ENCODE measurements at regions not wholly inside any gene's neighbourhood (a gene's known extent, or its start where the extent isn't known, plus 50 kb on each side); places are given as distances from the start of the nearest gene placed in this dataset.

DNA sequence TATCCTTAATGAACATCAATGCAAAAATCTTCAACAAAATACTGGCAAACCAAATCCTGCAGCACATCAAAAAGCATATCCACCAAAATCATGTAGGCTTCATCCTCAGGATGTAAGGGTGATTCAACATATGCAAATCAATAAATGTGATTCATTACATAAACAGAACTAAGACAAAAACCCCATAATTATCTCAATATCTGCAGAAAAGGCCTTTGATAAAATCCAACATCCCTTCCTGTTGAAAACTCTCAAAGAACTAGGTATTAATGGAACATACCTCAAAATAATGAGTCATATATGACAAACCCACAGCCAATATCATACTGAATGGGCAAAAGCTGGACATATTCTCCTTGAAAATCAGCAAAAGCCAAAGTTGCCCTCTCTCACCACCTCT, 54.6 kb upstream of the DEPDC1 start:
- no peak for DNase-seq (ENCODE audit: low spot score)

DNA sequence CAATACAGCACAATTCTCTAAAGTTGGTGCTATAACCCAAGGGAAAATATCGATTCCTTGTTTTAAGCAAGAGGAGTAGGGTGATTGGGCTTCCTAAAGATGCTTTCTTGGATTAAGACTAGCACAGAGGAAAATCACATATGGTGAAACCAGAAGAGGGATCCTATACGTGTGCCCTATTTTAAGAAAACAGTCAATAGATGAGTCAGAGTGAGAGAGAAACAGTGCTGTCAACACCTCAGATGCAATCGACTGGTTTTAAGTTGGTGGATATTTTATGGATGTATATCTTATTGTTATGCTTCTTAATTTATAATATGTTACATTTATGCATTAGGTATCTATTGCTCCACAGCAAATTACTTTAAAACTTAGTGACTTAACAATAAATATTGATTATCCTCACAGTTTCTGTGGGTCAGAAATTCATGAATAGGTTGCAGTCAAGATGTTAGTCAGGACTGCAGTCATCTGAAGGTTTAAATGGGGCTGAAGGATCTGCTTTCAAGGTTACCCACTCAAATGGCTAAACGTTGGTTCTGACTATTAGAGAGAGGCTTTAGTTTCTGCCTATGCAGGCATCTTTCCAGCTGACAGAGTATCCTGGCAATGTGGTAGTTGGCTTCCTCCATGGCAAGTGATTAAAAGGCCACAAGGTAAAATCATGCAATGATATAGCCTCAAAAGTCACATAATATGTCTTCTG, 61.6 kb upstream of the DEPDC1 start:
- DNase-seq (ENCODE audit: low spot score) = no peak

DNA sequence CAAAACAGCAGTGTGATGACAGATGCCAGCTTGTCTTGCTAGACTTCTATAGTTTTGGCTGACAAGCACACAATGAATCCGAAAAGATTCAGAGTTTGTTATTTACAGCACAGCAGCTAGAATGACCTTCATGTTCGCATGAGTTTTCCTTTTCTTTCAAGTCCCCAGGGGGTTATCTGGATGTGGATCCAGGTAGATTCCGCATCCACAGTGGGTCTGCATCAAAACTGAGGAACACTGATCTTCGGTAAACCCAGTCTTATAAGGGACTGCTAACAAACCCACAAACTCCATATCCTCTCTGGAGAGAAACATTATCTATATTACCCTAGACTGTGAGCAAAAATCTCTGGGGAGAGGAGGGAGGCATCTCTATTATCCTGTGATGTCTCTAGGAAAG, 69.0 kb upstream of the DEPDC1 start:
- DNase-seq (ENCODE audit: low spot score) = no peak

DNA sequence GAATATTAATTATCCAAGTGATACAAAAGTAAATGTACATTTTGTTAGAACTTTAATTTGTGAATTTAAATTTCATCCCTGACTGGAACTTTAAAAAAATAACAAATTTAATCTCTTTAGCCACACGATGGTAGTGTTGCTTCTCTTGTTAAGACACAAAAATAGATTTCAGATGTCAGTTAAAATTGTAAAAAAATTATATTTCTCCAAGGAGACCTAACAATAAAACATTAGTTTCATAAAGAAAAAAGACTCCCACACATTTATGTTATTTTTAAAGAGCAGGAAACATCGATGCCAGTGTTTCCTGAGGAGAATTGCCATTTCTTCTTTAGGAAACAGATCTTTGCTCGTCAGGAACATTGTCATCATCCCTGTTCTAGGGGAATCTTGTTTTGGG, 74.0 kb upstream of the DEPDC1 start:
- DNase-seq (ENCODE audit: low spot score) = no peak

DNA sequence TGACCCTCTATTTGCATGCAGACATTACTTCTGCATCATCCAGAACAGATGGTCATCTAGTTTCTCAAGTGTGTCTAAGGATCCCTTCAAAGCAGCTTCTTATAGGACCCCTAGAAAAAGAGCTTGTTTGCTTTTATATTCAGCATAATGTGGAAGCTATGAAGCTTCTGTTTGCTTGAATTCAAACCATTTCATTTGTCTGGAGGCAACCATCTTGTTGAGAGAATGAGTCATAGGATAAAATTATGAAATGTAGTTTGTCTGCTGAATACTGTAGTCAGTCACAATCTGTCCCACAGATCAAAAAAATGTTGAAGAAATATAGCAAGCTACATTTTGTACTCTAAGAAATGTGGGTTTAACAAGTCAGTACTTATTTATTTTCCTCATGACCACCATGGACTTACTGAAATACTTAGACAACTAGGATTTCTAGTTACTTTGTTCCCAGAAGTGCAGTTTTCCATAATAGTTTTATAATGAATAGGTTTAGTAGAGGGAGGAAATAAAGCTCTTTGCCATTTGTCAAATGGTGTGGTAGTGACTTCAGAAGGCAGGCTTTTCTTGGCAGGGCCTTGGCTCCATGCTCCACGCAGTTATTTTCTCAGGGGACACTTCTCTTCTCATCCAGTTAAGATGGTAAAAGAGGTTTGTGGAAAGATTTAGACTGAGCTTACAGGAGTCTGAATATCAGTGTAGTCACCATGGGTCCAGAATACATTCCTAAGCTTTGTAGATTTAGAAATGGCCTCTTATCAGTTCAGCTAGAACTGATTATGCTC, 74.8 kb upstream of the DEPDC1 start:
- no peak for DNase-seq (ENCODE audit: low spot score)

DNA sequence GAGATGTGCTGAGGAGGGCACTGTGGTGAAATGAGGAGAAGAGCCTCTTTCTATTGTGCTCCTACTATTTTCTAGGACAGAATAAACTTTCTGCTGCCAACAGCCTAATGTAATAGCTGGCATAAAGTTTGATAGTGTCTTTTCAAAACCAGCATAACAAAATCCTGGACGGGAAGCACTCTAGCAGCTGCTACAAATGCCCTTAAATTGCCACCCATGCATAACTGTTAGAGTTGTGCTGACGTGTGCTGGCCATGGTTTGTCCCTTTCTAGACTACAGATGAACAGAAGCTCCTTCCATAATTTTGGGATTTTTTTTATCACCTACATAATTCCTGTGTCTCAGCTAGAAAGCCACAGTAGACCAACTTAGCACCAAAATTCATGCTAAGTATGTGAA, 88.5 kb upstream of the DEPDC1 start:
- DNase-seq (ENCODE audit: low spot score) = no peak

DNA sequence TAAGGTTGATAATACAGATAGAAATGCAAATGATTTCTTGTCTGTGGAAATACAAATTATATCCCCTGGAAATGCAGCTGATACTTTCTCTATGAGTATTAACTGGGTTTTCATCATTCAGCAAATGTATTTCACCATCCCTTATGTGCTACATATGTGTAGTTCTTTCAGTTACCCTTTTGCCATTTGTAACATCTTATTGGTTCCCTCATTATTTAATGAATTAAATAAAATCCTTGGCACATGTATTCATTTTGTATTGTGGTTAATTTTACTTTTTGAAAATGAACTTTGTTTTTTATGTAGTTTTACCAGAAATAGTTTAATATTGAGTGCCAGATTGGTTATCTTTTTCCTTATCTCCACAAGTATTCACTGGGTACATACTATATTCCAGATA, 89.9 kb upstream of the DEPDC1 start:
- DNase-seq (ENCODE audit: low spot score) = no peak

DNA sequence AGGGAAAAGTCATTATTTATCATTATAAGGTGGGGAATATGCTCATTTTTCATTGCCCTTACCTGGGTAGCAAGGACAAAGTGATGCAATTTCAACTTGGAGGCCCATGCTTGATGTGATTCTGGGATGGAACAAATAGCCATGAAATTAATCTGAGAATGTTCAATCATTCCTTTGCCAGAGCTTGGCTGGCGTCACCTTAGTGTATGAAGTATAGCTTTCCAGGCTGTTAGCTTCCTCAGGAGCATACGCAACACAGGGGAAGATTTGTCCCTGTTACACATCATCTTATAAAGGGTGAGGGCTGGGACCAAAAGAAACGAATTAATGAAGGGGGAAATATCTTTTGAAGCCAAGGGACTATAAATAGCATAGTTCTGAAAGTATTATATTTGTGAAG, 91.4 kb upstream of the DEPDC1 start:
- DNase-seq (ENCODE audit: low spot score) = no peak

DNA sequence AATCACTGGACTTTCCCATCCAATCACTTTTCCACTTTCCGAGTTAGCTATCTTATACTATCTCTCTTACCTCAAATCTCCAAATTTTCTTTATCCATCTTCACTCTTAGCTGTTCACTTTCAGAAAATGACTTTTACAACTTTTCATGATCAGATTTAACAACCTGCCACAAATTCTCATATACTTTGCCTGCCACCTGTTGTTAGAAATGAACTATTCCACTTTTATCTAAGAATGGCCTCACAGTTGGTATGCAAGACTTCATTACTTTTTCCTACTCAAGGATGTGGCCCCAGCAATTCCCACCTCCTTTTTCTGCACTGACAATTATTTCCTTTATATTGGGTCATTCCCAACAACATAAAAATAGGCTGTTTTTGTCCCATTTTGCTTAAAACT, 93.6 kb upstream of the DEPDC1 start:
- no peak for DNase-seq (ENCODE audit: low spot score)

DNA sequence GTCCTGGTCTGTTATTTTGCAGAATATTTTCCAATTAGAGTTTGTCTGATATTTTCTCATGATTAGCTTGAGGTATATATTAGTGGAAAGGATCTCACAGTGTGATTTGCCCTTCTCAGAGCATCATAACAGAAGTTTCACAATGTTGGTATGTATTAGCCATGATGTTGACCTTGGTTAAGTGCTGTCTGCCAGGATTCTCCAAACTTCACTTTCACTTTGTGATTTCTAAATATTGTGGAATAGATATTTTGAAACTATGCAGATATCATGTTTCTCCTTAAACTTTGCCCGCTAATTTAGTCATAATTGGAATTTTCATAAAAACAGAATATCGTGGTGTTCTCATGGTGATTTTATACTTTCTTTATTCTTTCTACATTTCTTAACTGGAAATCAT, 98.0 kb upstream of the DEPDC1 start:
- no peak for DNase-seq (ENCODE audit: low spot score)

DNA sequence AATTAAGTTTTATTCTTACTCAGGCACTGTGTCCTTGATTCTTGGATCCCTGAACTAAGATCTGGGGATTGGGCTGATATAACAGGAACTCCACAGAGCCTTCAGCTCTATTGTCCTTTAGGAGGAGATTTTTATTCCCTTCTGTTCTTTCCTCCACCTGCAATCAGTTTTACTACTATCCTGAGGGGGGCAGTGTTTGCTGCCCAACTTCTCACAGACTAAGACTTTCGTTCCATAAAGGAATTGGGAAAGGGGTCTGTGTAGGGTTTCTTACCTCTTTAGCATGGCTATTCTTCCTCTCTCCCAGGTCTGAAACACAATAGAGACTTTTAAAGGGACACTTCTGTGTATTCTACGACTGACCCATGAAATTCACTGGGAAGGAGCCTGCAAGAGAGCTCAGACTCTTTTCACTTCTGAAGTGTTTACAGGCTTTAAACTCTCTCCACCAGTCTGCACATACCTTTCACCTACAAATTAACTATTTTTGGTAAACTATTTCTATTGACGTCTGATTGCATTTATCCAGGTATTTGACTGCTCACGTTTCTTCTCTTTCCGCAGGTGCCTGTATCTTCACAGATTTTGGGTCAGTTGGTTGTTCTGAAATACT, 103.3 kb upstream of the DEPDC1 start:
- no peak for DNase-seq (ENCODE audit: low spot score)

DNA sequence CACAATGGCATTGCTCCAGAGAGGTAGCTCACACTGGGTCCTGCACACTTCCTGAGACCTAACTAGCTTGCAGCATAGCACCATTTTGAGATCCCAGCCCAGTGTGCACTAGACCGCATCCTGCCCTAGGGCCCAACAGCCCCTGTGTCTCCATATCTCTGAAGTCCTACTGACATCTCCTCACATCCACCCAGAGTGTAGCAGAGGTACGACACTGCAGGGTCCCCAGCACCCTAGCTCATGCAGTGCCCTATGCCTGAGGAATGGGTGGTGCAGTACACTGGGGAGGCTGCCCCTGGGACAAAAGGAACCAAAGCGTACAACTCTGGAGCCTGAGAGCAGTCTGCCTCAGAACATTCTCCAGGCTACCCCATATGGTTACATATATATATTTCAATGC, 111.4 kb upstream of the DEPDC1 start:
- DNase-seq (ENCODE audit: low spot score) = no peak

DNA sequence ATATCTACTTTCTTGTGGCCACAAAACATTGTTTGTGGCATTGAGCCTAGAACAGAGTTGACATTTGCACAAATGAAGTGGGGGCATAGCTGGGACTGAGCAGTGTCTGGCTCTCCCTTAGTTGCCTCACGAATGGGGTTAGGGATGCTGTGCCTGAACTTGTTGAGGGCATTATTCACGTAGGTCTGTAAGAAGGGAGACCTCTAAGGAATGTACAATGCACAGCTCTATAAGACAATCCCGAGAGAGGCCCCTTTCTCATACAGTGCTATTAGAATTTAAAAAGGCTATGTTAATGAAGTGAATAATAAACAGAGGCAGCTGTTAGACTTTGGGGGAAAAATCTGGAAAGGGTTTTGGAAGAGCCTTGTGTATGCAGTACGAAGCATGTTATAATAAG, 118.4 kb upstream of the DEPDC1 start:
- no peak for DNase-seq (ENCODE audit: low spot score)

DNA sequence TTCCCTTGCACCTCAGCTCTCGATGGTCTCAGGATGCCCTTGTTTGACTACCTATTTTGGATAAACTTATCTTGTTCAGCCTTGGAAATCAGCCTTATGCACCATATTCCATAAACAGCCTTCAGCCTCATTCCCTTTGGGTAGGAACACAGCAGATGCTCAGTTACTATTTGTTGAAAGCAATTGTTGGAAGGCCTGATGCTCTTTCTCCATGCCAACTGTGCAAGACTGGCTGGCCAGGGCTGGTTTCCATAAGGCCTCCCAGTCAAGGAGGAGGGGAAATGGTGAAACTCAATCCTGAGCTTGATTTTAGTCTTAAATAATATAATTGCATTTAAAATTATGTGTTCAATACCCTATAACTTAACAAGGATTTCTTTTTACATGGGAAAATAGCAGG, 121.1 kb upstream of the DEPDC1 start:
- DNase-seq (ENCODE audit: low spot score) = no peak

DNA sequence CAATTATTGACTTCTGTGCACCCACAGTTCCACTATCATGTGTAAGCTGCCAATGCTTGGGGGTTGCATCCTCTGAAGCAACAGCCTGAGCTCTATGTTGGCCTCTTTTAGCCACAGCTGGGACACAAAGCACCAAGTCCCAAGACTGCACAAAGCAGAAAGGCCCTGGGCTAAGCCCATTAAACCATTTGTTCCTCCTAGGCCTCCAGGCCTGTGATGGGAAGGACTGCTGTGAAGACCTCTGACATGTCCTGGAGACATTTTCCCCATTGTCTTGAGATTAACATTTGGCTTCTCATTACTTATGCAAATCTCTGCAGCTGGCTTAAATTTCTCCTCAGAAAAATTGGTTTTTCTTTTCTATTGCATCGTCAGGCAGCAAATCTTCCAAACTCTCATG, 123.7 kb upstream of the DEPDC1 start:
- DNase-seq (ENCODE audit: low spot score) = no peak

DNA sequence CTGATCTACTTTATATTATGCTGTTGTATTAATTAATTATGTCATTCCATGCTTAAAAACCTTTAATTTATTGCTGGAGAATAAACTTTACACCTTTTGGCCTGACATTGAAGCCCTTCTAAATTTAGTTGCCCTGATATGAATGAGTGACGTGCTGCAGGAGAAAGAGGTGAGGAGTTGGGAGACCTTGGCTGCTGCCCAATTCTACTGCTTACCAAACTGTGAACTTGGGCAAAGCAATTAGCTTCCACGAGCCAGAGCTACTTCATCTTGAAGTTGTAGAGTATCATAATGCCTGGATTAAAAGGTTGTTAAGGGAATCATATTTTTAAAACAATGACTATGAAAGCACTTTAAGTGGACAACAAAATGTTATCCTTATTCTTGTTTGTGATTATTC, 126.8 kb upstream of the DEPDC1 start:
- DNase-seq (ENCODE audit: low spot score) = no peak

DNA sequence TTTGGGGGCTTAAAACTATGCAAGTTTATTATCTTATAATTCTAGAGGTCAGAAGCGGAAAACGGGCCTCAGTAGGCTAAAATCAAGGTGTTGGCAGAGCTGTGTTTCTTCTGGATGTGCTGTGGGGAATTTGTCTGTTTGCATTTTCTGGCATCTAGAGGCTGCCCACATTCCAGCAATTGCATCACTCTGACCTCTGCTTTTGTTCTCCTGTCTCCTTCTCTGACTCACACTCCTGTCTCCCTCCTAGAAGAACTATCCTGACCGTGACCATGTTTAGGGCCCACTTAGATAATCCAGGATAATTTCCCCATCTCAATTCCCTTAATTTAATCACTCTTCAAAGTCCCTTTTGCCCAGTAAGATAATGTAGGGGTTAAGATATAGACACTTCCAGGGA, 127.4 kb upstream of the DEPDC1 start:
- no peak for DNase-seq (ENCODE audit: low spot score)

DNA sequence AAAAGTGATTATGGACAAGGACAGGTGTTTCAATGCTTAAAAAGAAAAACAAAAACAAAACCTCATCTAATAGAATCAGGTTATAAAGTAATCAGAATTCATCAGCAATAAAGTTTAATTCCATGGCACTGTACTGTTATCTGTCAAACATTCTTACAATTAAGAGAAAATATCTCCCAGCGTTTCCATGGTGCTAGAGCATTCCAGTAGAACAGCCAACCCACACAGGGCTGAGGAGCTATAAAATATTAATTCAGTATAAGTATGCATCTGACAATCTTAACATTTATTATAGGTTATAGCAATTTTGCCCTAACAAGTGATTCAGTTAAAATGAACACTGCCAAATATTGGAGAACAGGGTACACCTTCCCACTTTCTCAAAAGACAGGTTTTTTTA, 128.7 kb upstream of the DEPDC1 start:
- DNase-seq (ENCODE audit: low spot score) = no peak

DNA sequence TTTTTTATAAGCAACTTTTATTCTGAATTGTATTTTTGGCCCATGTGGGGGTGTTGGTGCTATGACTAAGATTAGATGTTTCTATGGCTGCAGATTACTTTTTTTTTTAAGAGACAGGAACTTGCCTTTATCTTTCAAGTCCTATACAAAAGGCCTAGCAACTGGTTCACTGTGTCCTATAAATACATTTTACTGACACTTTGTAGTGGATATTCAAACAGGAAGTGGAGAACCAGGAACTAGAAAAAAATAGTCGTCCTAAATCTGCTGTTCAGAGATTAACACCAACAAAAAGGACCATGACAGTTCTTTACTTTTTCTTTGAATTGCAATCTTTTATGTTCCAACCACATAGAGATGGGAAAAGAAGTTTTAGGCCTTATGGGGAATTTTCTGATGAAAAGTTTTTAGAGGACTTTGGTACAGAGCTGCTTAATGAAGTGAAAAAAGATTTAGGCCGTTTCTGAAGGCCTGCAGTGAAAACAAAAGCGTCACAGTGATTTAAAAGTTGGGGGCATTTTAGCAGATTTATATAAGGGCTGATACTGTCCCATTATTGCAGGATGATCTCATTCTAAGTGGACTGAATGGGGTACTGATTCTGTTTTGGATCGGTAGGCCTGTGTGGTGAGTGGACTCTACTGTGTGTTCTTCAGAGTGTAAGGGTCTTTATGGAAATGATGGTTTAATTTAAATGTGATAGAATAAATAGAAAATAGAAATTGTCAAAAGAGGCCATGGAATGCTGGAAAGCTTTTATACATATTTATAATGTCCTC, 136.4 kb upstream of the DEPDC1 start:
- no peak for DNase-seq (ENCODE audit: low spot score)

DNA sequence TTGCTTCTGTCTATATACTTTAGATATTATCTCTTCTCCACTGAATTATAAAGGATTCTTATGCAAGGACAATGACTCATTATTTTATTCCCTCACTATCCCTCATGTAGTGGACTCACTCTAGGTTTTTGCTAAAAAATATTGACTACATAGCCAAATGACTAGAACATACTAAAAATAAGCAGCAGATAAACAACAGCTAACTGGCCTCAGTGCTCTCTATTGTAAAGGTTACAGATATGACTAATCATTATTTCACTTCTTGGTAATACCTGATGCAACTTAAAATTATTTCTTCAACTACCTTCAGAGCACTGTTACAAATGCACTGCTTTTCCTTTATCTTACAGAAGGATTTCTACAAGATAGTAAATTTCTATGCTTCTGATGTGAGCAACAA, 147.6 kb upstream of the DEPDC1 start:
- DNase-seq (ENCODE audit: low spot score) = no peak

DNA sequence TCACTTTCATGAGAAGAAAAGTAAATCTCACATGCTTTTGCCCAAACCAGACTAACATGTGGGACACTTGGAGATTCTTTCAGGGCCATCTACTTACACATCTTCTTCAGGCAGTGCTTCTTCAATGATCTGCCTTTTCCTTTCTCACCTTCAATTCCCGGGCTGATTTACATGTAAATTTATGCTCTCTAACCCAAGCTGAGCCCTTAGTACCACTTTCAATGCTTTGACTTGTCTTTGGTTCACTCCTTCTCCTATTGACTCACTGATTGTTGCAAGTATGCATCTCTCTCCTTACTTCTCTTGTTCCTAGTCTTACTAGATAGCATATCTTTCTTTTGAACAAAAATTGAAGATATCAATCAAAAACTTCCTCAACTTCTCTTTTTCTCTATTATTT, 154.2 kb upstream of the DEPDC1 start:
- no peak for DNase-seq (ENCODE audit: low spot score)

DNA sequence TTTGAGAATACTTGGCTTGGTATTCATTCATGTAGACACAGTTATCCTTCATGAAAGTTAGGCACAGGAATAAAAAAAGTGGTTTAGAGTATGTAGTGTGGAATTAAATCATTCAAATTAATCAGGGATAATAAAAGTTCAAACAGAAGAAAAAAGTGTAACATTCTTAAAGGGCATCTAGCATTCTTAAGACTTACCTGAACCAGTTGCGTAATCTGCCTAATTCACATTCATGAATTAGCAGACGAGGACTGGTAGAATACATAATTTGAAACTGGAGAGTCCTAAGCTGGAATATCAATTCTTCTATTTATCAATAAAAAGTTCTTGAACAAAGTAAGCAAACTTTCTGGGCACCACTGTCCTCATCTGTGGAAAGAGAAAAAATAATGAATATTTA, 157.0 kb upstream of the DEPDC1 start:
- DNase-seq (ENCODE audit: low spot score) = no peak

DNA sequence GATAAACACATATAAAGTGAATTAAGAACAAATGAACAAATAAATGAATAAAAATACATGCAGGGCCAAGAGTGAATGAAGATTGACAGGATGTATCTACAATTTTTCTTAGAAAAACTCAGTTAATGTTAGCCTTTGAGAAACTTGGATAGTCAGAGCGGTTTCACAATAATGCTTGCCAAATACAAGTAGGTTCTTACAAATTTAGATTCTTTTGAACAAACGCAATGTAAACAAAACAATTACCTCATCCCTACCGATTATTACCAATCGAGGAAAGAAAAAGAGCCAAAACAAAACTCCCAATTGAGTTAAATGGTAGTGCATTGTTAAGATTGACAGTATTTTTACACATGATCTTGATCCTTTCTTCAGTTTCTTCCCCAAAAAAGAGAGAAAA, 176.9 kb upstream of the DEPDC1 start:
- DNase-seq (ENCODE audit: low spot score) = no peak
